PC-9 (cell line): ENCODE measurements at regions not wholly inside any gene's neighbourhood (a gene's known extent, or its start where the extent isn't known, plus 50 kb on each side); places are given as distances from the start of the nearest gene placed in this dataset.
"Not testable (repeated sequence)": the region's sequence is repeated elsewhere in the genome, so short reads cannot be mapped to it uniquely, and the experiment has no call there.

Source experiments
- EZH2 ChIP-seq: fragments of 200-600 bp; sonication (generic); IDR thresholded peaks from 2 replicates; pipeline ENCODE4 v1.8.0; 2017; ENCODE audit warnings: antibody characterized with exemption, low read depth
- TF ChIP-seq, protein P1 (sequence below): fragments of 200-600 bp; sonication (generic); conservative IDR thresholded peaks from 2 replicates; pipeline ENCODE4 v1.6.1; 2017; ENCODE audit warnings: mixed run types, antibody characterized with exemption, mild to moderate bottlenecking, moderate library complexity

DNA sequence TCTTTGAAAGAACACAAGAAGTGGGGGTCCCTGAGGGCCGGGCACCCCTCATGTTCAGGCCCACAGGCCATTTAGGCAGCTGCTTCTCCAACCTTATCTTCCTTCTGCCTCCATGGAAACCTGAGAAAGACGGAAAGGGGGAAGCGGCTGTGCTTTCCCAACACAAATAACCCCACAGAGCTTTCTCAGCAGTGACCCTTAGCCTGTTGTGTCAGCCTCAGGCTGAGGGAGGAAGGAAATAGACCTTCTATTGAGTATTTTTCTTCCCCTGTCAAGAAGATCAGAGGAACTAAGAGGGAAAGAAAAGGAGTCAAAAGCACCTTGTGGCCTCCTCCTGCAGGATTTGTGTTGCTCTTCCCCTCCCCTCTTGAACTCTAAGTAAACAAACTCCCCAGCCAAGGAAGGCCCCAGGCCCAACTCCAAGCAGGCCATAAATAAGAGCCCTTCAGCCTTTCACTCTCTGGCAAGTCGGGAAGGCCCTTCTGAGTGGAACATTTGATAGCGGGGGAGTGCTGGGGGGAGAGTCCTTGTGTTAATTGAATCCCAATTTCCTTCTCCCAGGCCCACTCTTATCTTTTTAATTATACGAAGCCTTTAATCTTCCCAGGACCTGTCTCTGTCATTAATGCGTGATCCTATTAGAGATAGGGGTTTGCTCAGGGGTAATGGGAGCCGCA, 76.8 kb upstream of the PAX8 start:
- TF ChIP-seq, protein P1, sequence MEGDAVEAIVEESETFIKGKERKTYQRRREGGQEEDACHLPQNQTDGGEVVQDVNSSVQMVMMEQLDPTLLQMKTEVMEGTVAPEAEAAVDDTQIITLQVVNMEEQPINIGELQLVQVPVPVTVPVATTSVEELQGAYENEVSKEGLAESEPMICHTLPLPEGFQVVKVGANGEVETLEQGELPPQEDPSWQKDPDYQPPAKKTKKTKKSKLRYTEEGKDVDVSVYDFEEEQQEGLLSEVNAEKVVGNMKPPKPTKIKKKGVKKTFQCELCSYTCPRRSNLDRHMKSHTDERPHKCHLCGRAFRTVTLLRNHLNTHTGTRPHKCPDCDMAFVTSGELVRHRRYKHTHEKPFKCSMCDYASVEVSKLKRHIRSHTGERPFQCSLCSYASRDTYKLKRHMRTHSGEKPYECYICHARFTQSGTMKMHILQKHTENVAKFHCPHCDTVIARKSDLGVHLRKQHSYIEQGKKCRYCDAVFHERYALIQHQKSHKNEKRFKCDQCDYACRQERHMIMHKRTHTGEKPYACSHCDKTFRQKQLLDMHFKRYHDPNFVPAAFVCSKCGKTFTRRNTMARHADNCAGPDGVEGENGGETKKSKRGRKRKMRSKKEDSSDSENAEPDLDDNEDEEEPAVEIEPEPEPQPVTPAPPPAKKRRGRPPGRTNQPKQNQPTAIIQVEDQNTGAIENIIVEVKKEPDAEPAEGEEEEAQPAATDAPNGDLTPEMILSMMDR: not testable (repeated sequence)
- TF ChIP-seq EZH2: not testable (repeated sequence)
